ENCODE measurements at regions not wholly inside any gene's neighbourhood (a gene's known extent, or its start where the extent isn't known, plus 50 kb on each side); places are given as distances from the start of the nearest gene placed in this dataset.

- peaks cover 4% of the 10 kb centered on the region for H3K27me3 Mint-ChIP-seq
- peaks cover 3 to 13% of the 10 kb centered on the region in 2 experiments for H3K9me3 ChIP-seq (ENCODE audit: control insufficient read depth in 1 of 2, insufficient read depth in 1 of 2, low read length in 2 of 2)
- no peak overlapping the region for H3K4me3 ChIP-seq (ENCODE audit: low read length)
- H3K4me1 Mint-ChIP-seq (ENCODE audit: low read depth), result no peaks in the 10 kb centered on the region
- ChIA-PET POLR2A (no interaction called here), CTCF (no interaction called here)
- H3K4me1 ChIP-seq (ENCODE audit: insufficient read depth, low read length), result no peaks in the 10 kb centered on the region
- peaks cover 13% of the 10 kb centered on the region for H3K9me3 Mint-ChIP-seq
- DNase-seq (no peak), ATAC-seq (ENCODE audit: poor library complexity) (no peak)
- H3K4me3 Mint-ChIP-seq, result no peak overlapping the region
- TF ChIP-seq CTCF (IDR thresholded peaks at IDR 0.05), result no peak
- intact Hi-C loops (cut with DNase I, micrococcal nuclease), result no loop called here
- H3K36me3 ChIP-seq (ENCODE audit: insufficient read depth, low read length), result no peaks in the 10 kb centered on the region
- no peak overlapping the region for H3K27ac ChIP-seq (ENCODE audit: low read depth in 1 of 2, low read length in 2 of 2)
- peaks cover 2 to 3% of the 10 kb centered on the region in 2 experiments for H3K27me3 ChIP-seq (ENCODE audit: control insufficient read depth in 1 of 2, insufficient read depth in 2 of 2, low read length in 2 of 2)
- H3K36me3 Mint-ChIP-seq (ENCODE audit: low read depth), result no peaks in the 10 kb centered on the region
- no peak overlapping the region for H3K27ac Mint-ChIP-seq
These were observed 201.0 kb downstream of the KIF26A start for GRCh38 chr14:104339361-104339760.

GRCh38 chr14:104339829-104340228, 201.4 kb downstream of the KIF26A start:
- CTCF ChIA-PET, result no interaction called here

GRCh38 chr14:104341532-104342434, 203.4 kb downstream of the KIF26A start:
- Mint-ChIP-seq H3K27ac (no peak overlapping the region), H3K36me3 (ENCODE audit: low read depth) (no peaks in the 10 kb centered on the region), H3K4me3 (no peak overlapping the region), H3K27me3 (peaks cover 15% of the 10 kb centered on the region), H3K4me1 (ENCODE audit: low read depth) (no peaks in the 10 kb centered on the region), H3K9me3 (peaks cover 13% of the 10 kb centered on the region)
- ATAC-seq (ENCODE audit: poor library complexity) (peak; percentile 41), DNase-seq (peak in 4 of 14 experiments; percentile 15 to 50 (median 24))
- no peak for TF ChIP-seq CTCF (IDR thresholded peaks at IDR 0.05)
- intact Hi-C loops (cut with DNase I, micrococcal nuclease), result no loop called here
- H3K36me3 ChIP-seq (ENCODE audit: insufficient read depth, low read length), result no peaks in the 10 kb centered on the region
- peaks cover 3 to 13% of the 10 kb centered on the region in 2 experiments for H3K9me3 ChIP-seq (ENCODE audit: control insufficient read depth in 1 of 2, insufficient read depth in 1 of 2, low read length in 2 of 2)
- no peaks in the 10 kb centered on the region for H3K4me1 ChIP-seq (ENCODE audit: insufficient read depth, low read length)
- H3K27me3 ChIP-seq (ENCODE audit: control insufficient read depth in 1 of 2, insufficient read depth in 2 of 2, low read length in 2 of 2), result peaks cover 3 to 6% of the 10 kb centered on the region in 2 experiments
- ChIA-PET POLR2A (no interaction called here), CTCF (no interaction called here)
- no peak overlapping the region for H3K4me3 ChIP-seq (ENCODE audit: low read length)
- H3K27ac ChIP-seq (ENCODE audit: low read depth in 1 of 2, low read length in 2 of 2), result no peak overlapping the region

More at GRCh38 chr14:104339829-104340228, 201.4 kb downstream of the KIF26A start:
- Mint-ChIP-seq H3K36me3 (ENCODE audit: low read depth) (no peaks in the 10 kb centered on the region), H3K27ac (no peak overlapping the region), H3K4me3 (no peak overlapping the region), H3K9me3 (peaks cover 13% of the 10 kb centered on the region), H3K4me1 (ENCODE audit: low read depth) (no peaks in the 10 kb centered on the region), H3K27me3 (peaks cover 9% of the 10 kb centered on the region)
- Histone ChIP-seq H3K27me3 (ENCODE audit: control insufficient read depth in 1 of 2, insufficient read depth in 2 of 2, low read length in 2 of 2) (peaks cover 3% of the 10 kb centered on the region in 2 experiments), H3K9me3 (ENCODE audit: control insufficient read depth in 1 of 2, insufficient read depth in 1 of 2, low read length in 2 of 2) (peaks cover 3 to 13% of the 10 kb centered on the region in 2 experiments), H3K4me3 (ENCODE audit: low read length) (no peak overlapping the region), H3K36me3 (ENCODE audit: insufficient read depth, low read length) (no peaks in the 10 kb centered on the region), H3K27ac (ENCODE audit: low read depth in 1 of 2, low read length in 2 of 2) (no peak overlapping the region), H3K4me1 (ENCODE audit: insufficient read depth, low read length) (no peaks in the 10 kb centered on the region)
- POLR2A ChIA-PET, result no interaction called here
- peak in 1 of 14 experiments; percentile 5 for DNase-seq
- ATAC-seq (ENCODE audit: poor library complexity), result no peak
- intact Hi-C loops (cut with DNase I, micrococcal nuclease), result no loop called here
- no peak for TF ChIP-seq CTCF (IDR thresholded peaks at IDR 0.05)
